ENCODE measurements at regions not wholly inside any gene's neighbourhood (a gene's known extent, or its start where the extent isn't known, plus 50 kb on each side); places are given as distances from the start of the nearest gene placed in this dataset.
"Not testable (repeated sequence)": the region's sequence is repeated elsewhere in the genome, so short reads cannot be mapped to it uniquely, and the experiment has no call there.

GRCh38 chr5:62231576-62231975 is 74.4 kb upstream of the KIF2A start:
- H3K4me1 ChIP-seq (ENCODE audit: insufficient read depth, low read length) = no peaks in the 10 kb centered on the region
- H3K9me3 ChIP-seq (ENCODE audit: insufficient read depth, low read length, severe bottlenecking) = no peaks in the 10 kb centered on the region
- no peak overlapping the region for H3K27ac ChIP-seq (ENCODE audit: low read length)
- H3K4me2 ChIP-seq (ENCODE audit: insufficient read depth, low read length) = no peak overlapping the region
- no peak overlapping the region for H3K9ac ChIP-seq (ENCODE audit: low read depth, low read length)
- no peak overlapping the region for H3K4me3 ChIP-seq (ENCODE audit: low read depth in 1 of 2, low read length in 2 of 2)
- H3K79me2 ChIP-seq (ENCODE audit: insufficient read depth, low read length) = no peaks in the 10 kb centered on the region
- TF ChIP-seq EZH2 (IDR thresholded peaks at IDR 0.05; ENCODE audit: borderline replicate concordance, low read depth, low read length, severe bottlenecking) = no peak
- no peak for TF ChIP-seq CTCF (IDR thresholded peaks at IDR 0.05; ENCODE audit: borderline replicate concordance, extremely low read depth, low read length, poor library complexity, severe bottlenecking)
- H3K36me3 ChIP-seq (ENCODE audit: insufficient read depth, low read length) = no peaks in the 10 kb centered on the region
- no peaks in the 10 kb centered on the region for H3K27me3 ChIP-seq (ENCODE audit: insufficient read depth, low read length, poor library complexity)
- no peak overlapping the region for H2AFZ ChIP-seq (ENCODE audit: low read depth, low read length)
- ATAC-seq (ENCODE audit: insufficient read depth, low read depth) (no peak), DNase-seq (no peak)
- no peaks in the 10 kb centered on the region for H4K20me1 ChIP-seq (ENCODE audit: insufficient read depth, low read length)

GRCh38 chr5:62232218-62232617 is 73.8 kb upstream of the KIF2A start:
- not testable (repeated sequence) for H3K9ac ChIP-seq (ENCODE audit: low read depth, low read length); H3K9me3 ChIP-seq (ENCODE audit: insufficient read depth, low read length, severe bottlenecking); ATAC-seq (ENCODE audit: insufficient read depth, low read depth); H3K36me3 ChIP-seq (ENCODE audit: insufficient read depth, low read length); H3K27ac ChIP-seq (ENCODE audit: low read length); H3K4me1 ChIP-seq (ENCODE audit: insufficient read depth, low read length); H2AFZ ChIP-seq (ENCODE audit: low read depth, low read length); DNase-seq; H3K4me2 ChIP-seq (ENCODE audit: insufficient read depth, low read length); H3K79me2 ChIP-seq (ENCODE audit: insufficient read depth, low read length); H3K27me3 ChIP-seq (ENCODE audit: insufficient read depth, low read length, poor library complexity); H3K4me3 ChIP-seq (ENCODE audit: low read depth in 1 of 2, low read length in 2 of 2); H4K20me1 ChIP-seq (ENCODE audit: insufficient read depth, low read length)

- not testable (repeated sequence) for DNase-seq; H3K27me3 ChIP-seq (ENCODE audit: insufficient read depth, low read length, poor library complexity); H3K9me3 ChIP-seq (ENCODE audit: insufficient read depth, low read length, severe bottlenecking); ATAC-seq (ENCODE audit: insufficient read depth, low read depth); H3K27ac ChIP-seq (ENCODE audit: low read length); H3K4me2 ChIP-seq (ENCODE audit: insufficient read depth, low read length); H3K9ac ChIP-seq (ENCODE audit: low read depth, low read length); H4K20me1 ChIP-seq (ENCODE audit: insufficient read depth, low read length); H3K4me1 ChIP-seq (ENCODE audit: insufficient read depth, low read length); H3K4me3 ChIP-seq (ENCODE audit: low read depth in 1 of 2, low read length in 2 of 2); H3K79me2 ChIP-seq (ENCODE audit: insufficient read depth, low read length); H2AFZ ChIP-seq (ENCODE audit: low read depth, low read length); H3K36me3 ChIP-seq (ENCODE audit: insufficient read depth, low read length)
Observed at GRCh38 chr5:62233083-62234046, 72.6 kb upstream of the KIF2A start.

GRCh38 chr5:62236593-62236992 is 69.4 kb upstream of the KIF2A start:
- not testable (repeated sequence) for H3K27ac ChIP-seq (ENCODE audit: low read length); H3K4me2 ChIP-seq (ENCODE audit: insufficient read depth, low read length); H3K4me3 ChIP-seq (ENCODE audit: low read depth in 1 of 2, low read length in 2 of 2)

GRCh38 chr5:62237944-62238343 is 68.1 kb upstream of the KIF2A start:
- not testable (repeated sequence) for H3K27ac ChIP-seq (ENCODE audit: low read length); H3K36me3 ChIP-seq (ENCODE audit: insufficient read depth, low read length); H3K4me3 ChIP-seq (ENCODE audit: low read depth in 1 of 2, low read length in 2 of 2); H3K79me2 ChIP-seq (ENCODE audit: insufficient read depth, low read length); H2AFZ ChIP-seq (ENCODE audit: low read depth, low read length); H3K9me3 ChIP-seq (ENCODE audit: insufficient read depth, low read length, severe bottlenecking); H3K27me3 ChIP-seq (ENCODE audit: insufficient read depth, low read length, poor library complexity); H3K4me2 ChIP-seq (ENCODE audit: insufficient read depth, low read length); H3K9ac ChIP-seq (ENCODE audit: low read depth, low read length); H3K4me1 ChIP-seq (ENCODE audit: insufficient read depth, low read length); ATAC-seq (ENCODE audit: insufficient read depth, low read depth); H4K20me1 ChIP-seq (ENCODE audit: insufficient read depth, low read length); DNase-seq

More at GRCh38 chr5:62236593-62236992, 69.4 kb upstream of the KIF2A start:
- H4K20me1 ChIP-seq (ENCODE audit: insufficient read depth, low read length); DNase-seq; H3K27me3 ChIP-seq (ENCODE audit: insufficient read depth, low read length, poor library complexity); H2AFZ ChIP-seq (ENCODE audit: low read depth, low read length); H3K4me1 ChIP-seq (ENCODE audit: insufficient read depth, low read length); H3K9ac ChIP-seq (ENCODE audit: low read depth, low read length); H3K9me3 ChIP-seq (ENCODE audit: insufficient read depth, low read length, severe bottlenecking); H3K79me2 ChIP-seq (ENCODE audit: insufficient read depth, low read length); H3K36me3 ChIP-seq (ENCODE audit: insufficient read depth, low read length); ATAC-seq (ENCODE audit: insufficient read depth, low read depth): not testable (repeated sequence)

GRCh38 chr5:62238584-62238983 is 67.4 kb upstream of the KIF2A start:
- H3K79me2 ChIP-seq (ENCODE audit: insufficient read depth, low read length); H3K27me3 ChIP-seq (ENCODE audit: insufficient read depth, low read length, poor library complexity); H3K36me3 ChIP-seq (ENCODE audit: insufficient read depth, low read length); ATAC-seq (ENCODE audit: insufficient read depth, low read depth); H4K20me1 ChIP-seq (ENCODE audit: insufficient read depth, low read length); H3K4me1 ChIP-seq (ENCODE audit: insufficient read depth, low read length); DNase-seq; H3K4me3 ChIP-seq (ENCODE audit: low read depth in 1 of 2, low read length in 2 of 2); H3K9me3 ChIP-seq (ENCODE audit: insufficient read depth, low read length, severe bottlenecking); H3K9ac ChIP-seq (ENCODE audit: low read depth, low read length); H2AFZ ChIP-seq (ENCODE audit: low read depth, low read length); H3K4me2 ChIP-seq (ENCODE audit: insufficient read depth, low read length); H3K27ac ChIP-seq (ENCODE audit: low read length): not testable (repeated sequence)

GRCh38 chr5:62240494-62240893 is 65.5 kb upstream of the KIF2A start:
- H3K27me3 ChIP-seq (ENCODE audit: insufficient read depth, low read length, poor library complexity); DNase-seq: not testable (repeated sequence)

More at GRCh38 chr5:62240494-62240893, 65.5 kb upstream of the KIF2A start:
- not testable (repeated sequence) for H2AFZ ChIP-seq (ENCODE audit: low read depth, low read length); H3K9me3 ChIP-seq (ENCODE audit: insufficient read depth, low read length, severe bottlenecking); H3K79me2 ChIP-seq (ENCODE audit: insufficient read depth, low read length); H3K36me3 ChIP-seq (ENCODE audit: insufficient read depth, low read length); H3K9ac ChIP-seq (ENCODE audit: low read depth, low read length); H3K27ac ChIP-seq (ENCODE audit: low read length); H3K4me2 ChIP-seq (ENCODE audit: insufficient read depth, low read length); H3K4me3 ChIP-seq (ENCODE audit: low read depth in 1 of 2, low read length in 2 of 2); H3K4me1 ChIP-seq (ENCODE audit: insufficient read depth, low read length); H4K20me1 ChIP-seq (ENCODE audit: insufficient read depth, low read length)
- peak; percentile 27; the same call in 1 of the 3 replicates for ATAC-seq (ENCODE audit: insufficient read depth, low read depth)
